HG03378 (cell line): ENCODE measurements at regions not wholly inside any gene's neighbourhood (a gene's known extent, or its start where the extent isn't known, plus 50 kb on each side); places are given as distances from the start of the nearest gene placed in this dataset.
A peak's percentile ranks its signal among the peaks of the same experiment; 100 is the strongest.

ENCODE experiments used
- ATAC-seq: cut with Tn5 transposase; IDR thresholded peaks from one replicate; pipeline ENCODE4 v1.9.1; 2021; ENCODE audit warnings: mild to moderate bottlenecking, moderate library complexity; ENCODE audit not compliant: unreplicated experiment

GRCh38 chr13:79679334-79679733 lies 198.4 kb downstream of the NDFIP2 start:
- peak; percentile 70 for ATAC-seq

DNA sequence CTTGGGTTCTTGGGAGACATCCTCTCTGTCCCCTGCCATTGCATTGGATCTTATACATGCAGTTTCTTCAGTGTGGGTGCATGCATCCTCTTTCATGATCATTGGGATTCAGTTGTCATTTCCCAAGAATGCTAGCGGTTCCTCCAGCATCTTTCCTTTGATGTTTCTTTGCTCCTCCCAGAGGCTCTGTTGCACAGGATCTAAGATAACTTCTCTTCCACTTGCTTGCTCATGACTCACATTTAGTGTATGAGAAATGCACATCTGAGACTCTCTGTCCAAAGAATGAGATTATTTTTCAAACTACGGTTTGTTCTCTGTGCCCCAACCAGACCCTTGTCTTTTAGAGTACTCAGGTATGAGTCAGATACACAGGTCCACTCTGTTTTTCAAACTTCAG lies 197.1 kb downstream of the NDFIP2 start:
- no peak for ATAC-seq

- no peak for ATAC-seq
Observed at GRCh38 chr13:79675931-79676660, 195.1 kb downstream of the NDFIP2 start.

DNA sequence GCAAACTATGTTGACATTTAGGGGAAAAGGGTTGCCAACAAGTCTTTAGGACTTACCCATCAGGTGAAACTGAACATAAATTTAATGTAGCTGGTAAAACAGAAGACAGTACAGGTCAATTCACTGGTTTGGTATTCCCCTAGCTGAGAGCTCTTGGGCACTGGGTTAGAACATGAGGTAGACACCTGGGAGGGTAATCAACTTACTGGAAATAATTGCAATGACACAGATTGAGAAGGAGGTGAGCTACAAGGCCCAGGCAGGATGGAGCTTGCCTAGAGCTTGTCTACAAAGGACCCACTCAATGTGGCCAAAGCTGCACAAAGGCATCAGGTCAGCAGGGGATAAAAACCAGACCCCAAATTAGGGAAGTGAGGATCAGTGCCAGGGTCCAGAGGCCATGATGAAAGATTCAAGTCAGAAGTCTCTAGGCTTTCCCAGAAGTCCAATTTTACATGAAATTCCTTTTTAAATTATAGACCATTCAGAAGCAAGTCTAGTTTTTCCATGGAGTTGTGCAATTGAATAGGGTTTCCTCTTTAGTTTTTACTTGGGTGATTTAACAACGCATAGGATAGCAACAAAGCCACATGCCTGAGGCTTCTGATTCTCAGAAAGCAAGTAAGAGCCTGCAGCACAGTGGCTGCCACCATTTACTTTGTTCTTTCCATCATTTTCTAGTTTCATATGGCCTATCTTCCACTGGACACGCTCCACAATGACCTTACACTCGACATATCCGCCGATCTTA lies 194.0 kb downstream of the NDFIP2 start:
- ATAC-seq = no peak

- ATAC-seq = no peak
Observed at GRCh38 chr13:79673993-79674377, 193.0 kb downstream of the NDFIP2 start.

DNA sequence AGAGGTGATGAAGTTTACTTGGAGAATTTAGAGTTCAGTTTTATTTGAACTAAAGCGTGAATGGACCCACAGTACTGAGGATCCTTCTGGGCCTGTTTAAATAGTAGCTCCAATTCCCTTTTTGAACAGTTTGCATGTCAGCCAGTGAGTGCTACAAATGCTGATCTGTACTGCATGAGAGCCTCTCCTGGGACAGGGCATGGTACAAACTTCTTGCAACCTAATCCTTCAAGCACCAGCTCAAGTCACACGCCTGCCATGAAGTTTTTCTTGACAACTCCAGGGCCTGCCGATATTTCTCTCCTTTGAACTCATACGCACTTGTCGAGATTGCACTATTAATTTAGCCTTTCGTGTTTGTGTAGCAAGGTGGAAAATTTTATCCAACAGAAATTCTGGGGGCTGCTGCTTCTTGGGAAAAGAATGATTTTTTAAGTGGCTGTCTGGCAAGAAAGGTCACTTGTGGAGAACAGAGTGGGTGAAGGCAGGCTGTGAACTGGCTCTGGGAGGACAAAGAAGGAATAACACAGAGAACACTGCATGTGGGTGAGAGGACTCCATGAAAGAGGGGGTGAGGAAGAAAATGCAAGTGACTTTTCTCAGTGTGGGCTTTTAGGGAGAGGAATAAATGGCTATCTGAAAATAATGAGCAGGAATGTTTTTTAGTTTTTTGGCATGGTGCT lies 192.5 kb downstream of the NDFIP2 start:
- ATAC-seq = no peak

DNA sequence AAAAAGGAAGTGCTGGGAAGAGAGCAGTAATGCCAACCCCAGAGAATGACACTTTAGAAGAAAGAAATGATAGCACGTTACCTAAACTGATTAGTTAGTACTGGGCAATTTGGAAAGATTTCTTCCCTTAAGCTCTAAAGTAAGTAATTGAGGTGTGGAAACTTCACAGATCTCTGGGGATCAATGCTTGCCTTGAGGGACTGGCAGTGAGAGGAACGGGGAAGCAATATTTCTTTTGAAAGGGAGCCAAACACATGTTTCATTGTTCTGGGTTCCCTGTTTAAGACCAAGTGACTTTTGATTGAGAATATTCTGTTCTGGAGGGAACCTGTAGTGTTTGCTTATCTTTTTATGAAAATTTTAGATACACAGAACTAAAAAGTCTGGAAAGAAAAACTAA lies 190.5 kb downstream of the NDFIP2 start:
- no peak for ATAC-seq

- no peak for ATAC-seq
Observed at GRCh38 chr13:79668201-79668752, 187.3 kb downstream of the NDFIP2 start.

DNA sequence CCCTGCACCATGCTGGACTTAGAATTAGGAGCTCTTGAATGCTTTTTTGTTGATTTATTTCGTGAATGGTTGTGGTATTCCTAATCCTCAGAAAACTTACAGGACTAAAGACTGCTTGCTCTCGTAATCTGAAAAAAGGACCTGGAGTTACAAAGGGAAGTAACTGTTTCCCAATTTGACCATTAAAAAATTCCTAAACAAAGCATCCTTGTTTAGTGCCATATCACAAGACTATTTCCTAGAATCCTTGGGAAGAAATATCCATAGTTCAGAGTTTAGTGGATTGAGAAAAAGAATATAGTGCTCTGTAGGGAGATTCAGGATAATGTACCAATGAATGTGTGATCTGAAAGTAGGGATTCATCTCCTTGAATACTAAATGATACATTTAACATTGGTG lies 186.8 kb downstream of the NDFIP2 start:
- no peak for ATAC-seq

DNA sequence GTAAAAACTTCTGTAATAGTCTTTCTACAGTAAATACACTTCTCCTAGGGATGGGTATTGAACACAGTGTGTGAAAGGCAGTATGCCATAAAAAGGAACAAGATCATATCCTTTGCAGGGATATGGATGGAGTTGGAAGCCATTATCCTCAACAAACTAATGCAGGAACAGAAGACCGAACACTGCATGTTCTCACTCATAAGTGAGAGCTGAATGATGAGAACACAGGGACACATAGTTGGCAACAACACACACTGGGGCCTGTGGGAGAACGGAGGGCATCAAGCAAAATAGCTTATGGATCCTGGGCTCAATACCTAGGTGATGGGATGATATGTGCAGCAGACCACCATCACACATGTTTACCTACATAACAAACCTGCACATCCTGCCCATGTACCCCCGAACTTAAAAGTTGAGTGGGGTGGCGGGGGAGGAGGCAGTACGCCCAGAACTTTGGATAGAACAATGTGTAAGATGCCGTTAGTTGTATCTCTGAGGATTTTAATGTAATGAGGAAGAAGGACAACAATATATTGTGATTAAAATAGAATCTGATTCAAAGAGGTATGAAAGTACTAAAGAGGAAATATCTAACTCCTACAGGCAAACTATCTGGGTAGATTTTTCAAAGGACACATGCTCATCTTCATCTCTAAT lies 183.2 kb downstream of the NDFIP2 start:
- ATAC-seq = no peak

GRCh38 chr13:79663435-79663834 lies 182.5 kb downstream of the NDFIP2 start:
- ATAC-seq = no peak

DNA sequence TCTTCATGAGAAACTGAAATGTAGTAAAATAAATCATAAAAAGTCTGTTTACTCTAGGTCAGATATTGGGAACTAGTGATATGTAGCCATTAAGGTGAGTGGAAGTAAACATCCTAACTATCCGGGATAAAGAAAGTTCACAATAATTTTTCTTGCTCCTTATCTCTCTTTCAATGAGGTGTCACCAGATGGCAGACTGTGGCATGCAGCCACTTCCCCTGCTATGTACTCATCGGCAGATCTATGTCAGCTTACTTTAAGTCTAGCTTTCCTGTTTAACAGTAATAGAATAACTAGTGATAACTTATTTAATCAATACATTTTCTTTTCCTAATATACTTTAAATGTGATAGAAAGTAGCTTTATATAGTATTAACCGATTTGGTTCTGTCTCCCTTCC lies 181.9 kb downstream of the NDFIP2 start:
- no peak for ATAC-seq

- peak; percentile 82 for ATAC-seq
Observed at GRCh38 chr13:79660361-79660760, 179.4 kb downstream of the NDFIP2 start.

DNA sequence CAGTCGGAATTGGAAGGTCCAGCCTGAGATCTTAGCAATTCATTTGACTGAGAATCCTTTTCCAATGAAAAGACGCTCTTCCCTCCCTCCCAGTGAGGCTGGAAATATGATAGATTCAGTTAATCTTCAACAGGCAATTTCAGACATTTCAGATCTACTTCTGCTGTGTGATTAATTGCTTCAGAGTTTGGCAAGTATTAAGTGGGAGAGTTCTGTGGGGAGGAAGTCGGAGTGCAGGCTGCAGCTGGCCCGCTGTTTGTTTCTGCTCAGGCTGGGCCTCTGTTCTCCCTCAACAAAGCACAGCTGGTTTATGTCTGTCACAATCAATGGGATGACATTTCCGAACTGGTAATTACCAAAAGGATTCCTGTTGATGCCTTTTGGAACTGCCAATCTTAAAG lies 178.2 kb downstream of the NDFIP2 start:
- ATAC-seq = no peak

GRCh38 chr13:79658333-79658975 lies 177.5 kb downstream of the NDFIP2 start:
- no peak for ATAC-seq

GRCh38 chr13:79655509-79655908 lies 174.6 kb downstream of the NDFIP2 start:
- ATAC-seq = no peak

DNA sequence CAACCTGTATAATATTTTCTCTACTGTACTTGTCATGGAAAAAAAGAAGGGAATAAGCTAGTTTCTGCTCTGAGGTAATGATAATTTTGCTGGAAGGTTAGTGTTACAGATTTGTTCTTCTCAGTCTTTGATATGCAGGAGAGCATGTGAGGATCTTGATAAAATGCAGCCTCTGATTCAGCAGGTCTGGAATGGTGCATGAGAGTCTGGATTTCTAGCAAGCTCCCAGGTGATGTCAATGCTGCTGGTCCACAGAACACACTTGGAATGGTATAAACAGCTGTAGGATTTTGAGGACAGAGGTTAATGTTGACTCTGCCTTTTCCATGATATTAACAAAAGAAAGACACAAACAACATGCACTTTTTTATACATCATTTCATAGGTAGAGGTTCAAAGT lies 173.6 kb downstream of the NDFIP2 start:
- no peak for ATAC-seq

GRCh38 chr13:79650688-79651087 lies 169.7 kb downstream of the NDFIP2 start:
- ATAC-seq = no peak

GRCh38 chr13:79648191-79648590 lies 167.2 kb downstream of the NDFIP2 start:
- ATAC-seq = no peak

GRCh38 chr13:79647533-79647932 lies 166.6 kb downstream of the NDFIP2 start:
- peak; percentile 41 for ATAC-seq

- ATAC-seq = no peak
Observed at GRCh38 chr13:79646880-79647279, 165.9 kb downstream of the NDFIP2 start.
